Body of pancreas (tissue), 4 donors: ENCODE measurements at regions not wholly inside any gene's neighbourhood (a gene's known extent, or its start where the extent isn't known, plus 50 kb on each side); places are given as distances from the start of the nearest gene placed in this dataset.

Experiments used
- ATAC-seq: fragments of 150-250 bp; one replicate; pipeline ENCODE4 v1.9.1; 2016
- DNase-seq, 4 donors: peaks; one replicate each; pipeline ENCODE4 v3.0.0-alpha.2; 2019
- H3K27ac ChIP-seq, 4 donors: fragments of 200-600 bp; sonication (generic); 1 replicate in 3 of 4; 2 replicates in 1 of 4; pipeline versions ENCODE4 v1.5.1 to v1.6.1; 2016 to 2019; ENCODE audit warnings: mild to moderate bottlenecking in 1 of 4, mixed read lengths in 1 of 4, moderate library complexity in 1 of 4
- H3K27me3 ChIP-seq, 2 donors: fragments of 200-600 bp; sonication (generic); one replicate each; pipeline ENCODE4 v1.6.0; 2016; ENCODE audit warnings: mild to moderate bottlenecking in 1 of 2
- H3K36me3 ChIP-seq, 2 donors: fragments of 200-600 bp; sonication (generic); replicated peaks in 1 of 2; 2 replicates each; pipeline ENCODE4 v1.5.1; 2016; ENCODE audit warnings: low read depth in 2 of 2; ENCODE audit not compliant: insufficient read depth in 1 of 2
- H3K4me1 ChIP-seq: fragments of 200-600 bp; sonication (generic); one replicate; pipeline ENCODE4 v1.6.0; 2016
- H3K4me3 ChIP-seq, 2 donors: fragments of 200-600 bp; sonication (generic); 1 replicate in 1 of 2; 2 replicates in 1 of 2; pipeline ENCODE4 v1.5.1; 2016 to 2019
- H3K9me3 ChIP-seq, 3 donors: fragments of 200-600 bp; sonication (generic); 1 replicate in 2 of 3; 2 replicates in 1 of 3; pipeline ENCODE4 v1.5.1; 2016
- POLR2A ChIP-seq, 3 donors: fragments of 450-650 bp; IDR thresholded peaks; one replicate each; pipeline ENCODE4 v1.6.1; 2016; ENCODE audit warnings: antibody characterized with exemption in 3 of 3, mild to moderate bottlenecking in 2 of 3
- WGBS, 2 donors: methylation state at CpG; one replicate each; pipeline ENCODE4 v1.1.5; 2017; 5-methylcytosine and 5-hydroxymethylcytosine counted together
- intact Hi-C: fragments of 100-400 bp; cut with DNase I; formaldehyde crosslinking; loops from one replicate; pipeline ENCODE4 v1.15.1; 2023
- TF ChIP-seq, protein P1 (sequence below), 7 experiments: fragments of 450-650 bp in 4 of 7; fragments of 200-600 bp in 3 of 7; sonication (generic) in 3 of 7; IDR thresholded peaks; one replicate each; pipeline ENCODE4 v1.5.1; 2016 to 2019; ENCODE audit warnings: antibody characterized with exemption in 7 of 7

DNA sequence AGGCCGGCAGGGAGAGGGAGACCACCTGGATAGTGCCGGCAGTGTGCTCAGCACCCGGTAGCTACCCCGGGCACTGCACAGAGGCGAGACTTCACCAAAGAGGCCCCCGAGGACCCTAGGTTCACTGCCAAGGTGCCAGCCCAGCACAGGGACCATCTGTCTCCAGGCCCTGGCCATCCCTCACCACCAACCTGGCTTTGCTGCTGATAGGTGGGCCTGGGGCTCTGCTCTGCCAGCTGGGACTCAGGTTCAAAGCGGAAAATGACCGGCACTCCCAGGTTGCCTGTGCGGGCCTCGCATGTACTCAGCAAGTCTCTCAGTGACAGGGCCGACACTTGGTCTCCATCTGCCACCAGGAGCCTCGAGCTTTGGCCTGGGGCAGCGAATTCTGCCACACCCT, 812.2 kb downstream of the BRD1 start:
- 84 to 89% methylated on average over 13 of the region's 13 CpGs for WGBS, 2 donors

DNA sequence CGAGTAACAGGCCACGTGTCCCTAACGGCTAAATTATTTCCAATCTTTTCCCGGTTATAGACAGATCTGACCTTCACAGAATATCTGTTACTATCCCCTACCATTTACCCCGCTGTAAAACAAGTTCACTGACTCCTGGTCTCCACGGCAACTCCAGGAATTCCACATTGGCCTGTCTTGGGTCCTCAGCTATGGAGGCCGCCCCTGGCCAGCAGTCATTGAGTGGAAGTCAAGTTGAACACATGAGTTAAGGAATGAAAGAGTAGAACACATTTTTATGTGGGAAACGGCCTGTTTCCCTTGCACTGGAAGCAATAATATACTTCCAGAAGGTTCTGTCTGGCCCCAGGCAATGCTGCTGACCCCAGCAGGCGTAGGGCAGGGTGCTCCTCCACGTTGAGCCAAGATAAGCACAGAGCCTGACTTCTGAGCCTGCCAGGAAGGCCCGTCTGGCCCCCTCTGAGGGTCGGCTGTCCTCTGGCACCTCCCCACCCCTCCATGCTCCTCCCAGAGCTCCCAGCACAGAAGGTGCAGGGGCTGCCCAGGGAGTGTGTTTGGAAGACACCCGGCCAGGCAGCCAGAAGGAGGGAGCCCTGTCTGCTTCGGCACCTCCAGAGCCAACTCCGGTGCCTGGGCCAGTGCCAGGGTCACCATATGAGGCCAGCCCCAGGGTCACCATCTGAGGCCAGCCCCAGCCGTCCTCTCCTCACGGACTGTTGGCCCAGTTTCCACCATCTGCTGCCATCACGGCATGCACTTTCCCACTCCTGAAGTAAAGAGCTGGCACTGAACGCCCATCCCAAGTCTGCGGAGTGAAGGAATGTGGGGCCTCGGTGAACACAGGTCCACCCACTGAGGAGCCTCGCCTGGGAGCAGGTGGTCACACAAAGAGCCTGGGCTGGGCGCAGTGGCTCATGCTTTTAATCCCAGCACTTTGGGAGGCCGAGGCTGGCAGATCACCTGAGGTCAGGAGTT, 813.2 kb downstream of the BRD1 start:
- H3K27ac ChIP-seq = no peak overlapping the region
- H3K36me3 ChIP-seq = no peaks in the 10 kb centered on the region
- no peak overlapping the region for H3K4me3 ChIP-seq
- peak in 1 of 4 donors; percentile 6 for DNase-seq
- no peaks in the 10 kb centered on the region for H3K9me3 ChIP-seq
- TF ChIP-seq, protein P1, sequence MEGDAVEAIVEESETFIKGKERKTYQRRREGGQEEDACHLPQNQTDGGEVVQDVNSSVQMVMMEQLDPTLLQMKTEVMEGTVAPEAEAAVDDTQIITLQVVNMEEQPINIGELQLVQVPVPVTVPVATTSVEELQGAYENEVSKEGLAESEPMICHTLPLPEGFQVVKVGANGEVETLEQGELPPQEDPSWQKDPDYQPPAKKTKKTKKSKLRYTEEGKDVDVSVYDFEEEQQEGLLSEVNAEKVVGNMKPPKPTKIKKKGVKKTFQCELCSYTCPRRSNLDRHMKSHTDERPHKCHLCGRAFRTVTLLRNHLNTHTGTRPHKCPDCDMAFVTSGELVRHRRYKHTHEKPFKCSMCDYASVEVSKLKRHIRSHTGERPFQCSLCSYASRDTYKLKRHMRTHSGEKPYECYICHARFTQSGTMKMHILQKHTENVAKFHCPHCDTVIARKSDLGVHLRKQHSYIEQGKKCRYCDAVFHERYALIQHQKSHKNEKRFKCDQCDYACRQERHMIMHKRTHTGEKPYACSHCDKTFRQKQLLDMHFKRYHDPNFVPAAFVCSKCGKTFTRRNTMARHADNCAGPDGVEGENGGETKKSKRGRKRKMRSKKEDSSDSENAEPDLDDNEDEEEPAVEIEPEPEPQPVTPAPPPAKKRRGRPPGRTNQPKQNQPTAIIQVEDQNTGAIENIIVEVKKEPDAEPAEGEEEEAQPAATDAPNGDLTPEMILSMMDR (IDR thresholded peaks at IDR 0.05) = no peak
- no peak for TF ChIP-seq POLR2A (IDR thresholded peaks at IDR 0.05)
- no peak for ATAC-seq
- intact Hi-C loops = no loop called here
- 55 to 63% methylated on average over 20 to 24 of the region's 24 CpGs for WGBS, 2 donors
- H3K27me3 ChIP-seq = no peaks in the 10 kb centered on the region
- no peaks in the 10 kb centered on the region for H3K4me1 ChIP-seq

More for the DNA sequence above, 812.2 kb downstream of the BRD1 start:
- ATAC-seq (no peak), DNase-seq (no peak)
- Histone ChIP-seq H3K27ac (no peak overlapping the region), H3K9me3 (no peaks in the 10 kb centered on the region), H3K4me1 (no peaks in the 10 kb centered on the region), H3K36me3 (no peaks in the 10 kb centered on the region), H3K27me3 (no peaks in the 10 kb centered on the region), H3K4me3 (no peak overlapping the region)
- intact Hi-C loops = no loop called here
- no peak for TF ChIP-seq POLR2A (IDR thresholded peaks at IDR 0.05)
- TF ChIP-seq, protein P1 (IDR thresholded peaks at IDR 0.05) = no peak

DNA sequence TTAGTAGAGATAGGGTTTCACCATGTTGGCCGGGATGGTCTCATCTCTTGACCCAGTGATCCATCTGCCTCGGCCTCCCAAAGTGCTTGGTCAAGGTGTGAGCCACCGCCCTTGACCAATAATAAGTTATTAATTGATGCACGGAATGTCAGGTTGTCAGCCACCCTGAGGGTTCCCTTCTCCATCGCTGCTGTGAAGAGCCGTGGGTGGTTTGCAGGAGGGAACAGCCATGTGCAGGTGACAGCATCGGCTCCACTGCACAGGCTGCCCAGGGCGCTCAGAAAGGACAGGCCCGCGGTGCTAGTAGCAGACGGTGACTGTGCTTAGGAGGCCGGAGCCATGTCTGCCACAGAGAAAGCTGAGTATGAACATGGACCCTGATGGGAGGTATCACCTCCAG, 814.0 kb downstream of the BRD1 start:
- no peak for DNase-seq
- no peak overlapping the region for H3K27ac ChIP-seq
- WGBS, 2 donors = 79 to 83% methylated on average over 12 of the region's 12 CpGs
- TF ChIP-seq, protein P1 (IDR thresholded peaks at IDR 0.05) = no peak
- TF ChIP-seq POLR2A (IDR thresholded peaks at IDR 0.05) = no peak
- no peak overlapping the region for H3K4me3 ChIP-seq
- no peaks in the 10 kb centered on the region for H3K4me1 ChIP-seq
- H3K9me3 ChIP-seq = no peaks in the 10 kb centered on the region
- no peaks in the 10 kb centered on the region for H3K27me3 ChIP-seq
- intact Hi-C loops = no loop called here
- ATAC-seq = no peak
- no peaks in the 10 kb centered on the region for H3K36me3 ChIP-seq

DNA sequence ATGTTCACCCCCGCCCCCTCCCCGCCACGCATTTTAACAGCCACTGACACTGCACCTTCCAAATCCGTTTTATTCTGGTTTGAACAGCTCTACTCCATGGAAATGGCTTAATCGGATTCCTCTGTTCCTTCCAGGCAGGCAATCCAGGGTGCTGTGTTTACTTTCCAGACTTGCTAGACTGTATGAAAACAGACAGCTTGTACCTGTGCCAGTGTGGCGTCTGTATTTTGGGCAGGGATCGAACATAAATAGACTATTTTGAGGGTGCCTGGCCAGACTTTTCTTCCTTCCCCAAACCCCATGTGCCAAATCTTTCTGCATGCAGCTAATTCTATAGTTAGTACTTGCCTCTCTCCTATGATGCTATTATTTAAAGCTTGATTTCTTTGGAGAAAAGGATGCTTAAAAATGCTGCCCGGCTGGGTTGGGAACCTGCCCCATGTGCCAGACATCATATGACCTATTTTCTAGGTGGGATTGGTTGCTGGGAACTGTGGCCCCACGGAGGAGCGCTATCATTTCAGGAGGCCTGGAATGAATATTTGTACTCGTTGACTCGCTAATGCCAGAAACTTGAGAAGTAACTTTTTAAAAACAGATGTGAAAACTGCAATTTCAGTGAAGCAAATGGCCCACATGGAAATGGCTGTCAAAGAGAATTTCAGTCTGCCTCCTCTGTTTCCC, 814.8 kb downstream of the BRD1 start:
- TF ChIP-seq POLR2A (IDR thresholded peaks at IDR 0.05) = no peak
- TF ChIP-seq, protein P1 (IDR thresholded peaks at IDR 0.05) = no peak
- Histone ChIP-seq H3K4me1 (no peaks in the 10 kb centered on the region), H3K36me3 (no peaks in the 10 kb centered on the region), H3K27ac (no peak overlapping the region), H3K27me3 (no peaks in the 10 kb centered on the region), H3K9me3 (no peaks in the 10 kb centered on the region), H3K4me3 (no peak overlapping the region)
- WGBS, 2 donors = 29% methylated on average over 12 of the region's 12 CpGs
- intact Hi-C loops = no loop called here
- DNase-seq (no peak), ATAC-seq (no peak)
